Neuronal stem cell (in vitro differentiated cells): ENCODE measurements at regions not wholly inside any gene's neighbourhood (a gene's known extent, or its start where the extent isn't known, plus 50 kb on each side); places are given as distances from the start of the nearest gene placed in this dataset.

Source experiments
- DNase-seq: peaks from one replicate; pipeline ENCODE4 v3.0.0-alpha.2; 2013; ENCODE audit warnings: low spot score
- H2AFZ ChIP-seq: one replicate; pipeline ENCODE4 v1.6.1; 2013; ENCODE audit warnings: mild to moderate bottlenecking, low read length, inconsistent platforms
- H2AK5ac ChIP-seq: 2 replicates; pipeline ENCODE4 v1.6.1; 2013; ENCODE audit warnings: low read depth, mild to moderate bottlenecking, inconsistent platforms, low read length, moderate library complexity, mixed read lengths
- H2BK120ac ChIP-seq: 2 replicates; pipeline ENCODE4 v1.6.1; 2013; ENCODE audit warnings: low read depth, mild to moderate bottlenecking, inconsistent platforms, low read length, moderate library complexity, mixed read lengths
- H2BK12ac ChIP-seq: one replicate; pipeline ENCODE4 v1.6.1; 2013; ENCODE audit warnings: low read length, inconsistent platforms
- H2BK15ac ChIP-seq: 2 replicates; pipeline ENCODE4 v1.6.1; 2013; ENCODE audit warnings: mild to moderate bottlenecking, low read length, inconsistent platforms, mixed read lengths
- H2BK5ac ChIP-seq: one replicate; pipeline ENCODE4 v1.6.1; 2013; ENCODE audit warnings: inconsistent platforms, mild to moderate bottlenecking, low read length, moderate library complexity
- H3K14ac ChIP-seq: one replicate; pipeline ENCODE4 v1.6.1; 2013; ENCODE audit warnings: low read length, inconsistent platforms
- H3K18ac ChIP-seq: 2 replicates; pipeline ENCODE4 v1.6.1; 2013; ENCODE audit warnings: low read length, inconsistent platforms
- H3K23ac ChIP-seq: 2 replicates; pipeline ENCODE4 v1.6.1; 2013; ENCODE audit warnings: low read depth, mild to moderate bottlenecking, mixed read lengths, low read length, inconsistent platforms; ENCODE audit not compliant: poor library complexity
- H3K27ac ChIP-seq: replicated peaks from 3 replicates; pipeline ENCODE4 v1.5.1; 2013; ENCODE audit warnings: low read length, inconsistent platforms
- H3K27me3 ChIP-seq, 3 experiments: 2 replicates each; pipeline ENCODE4 v1.6.1; 2013; ENCODE audit warnings: low read length in 3 of 3, mild to moderate bottlenecking in 2 of 3, inconsistent platforms in 1 of 3, low read depth in 1 of 3, mixed read lengths in 1 of 3, moderate library complexity in 1 of 3; ENCODE audit not compliant: control insufficient read depth in 3 of 3, insufficient read depth in 3 of 3
- H3K36me3 ChIP-seq, 2 donors: replicated peaks in 1 of 2; 2 replicates each; pipeline ENCODE4 v1.6.1; 2013; ENCODE audit warnings: low read length in 2 of 2; ENCODE audit not compliant: control insufficient read depth in 2 of 2, insufficient read depth in 2 of 2
- H3K4ac ChIP-seq: 2 replicates; pipeline ENCODE4 v1.6.1; 2013; ENCODE audit warnings: inconsistent platforms, mild to moderate bottlenecking, low read length, moderate library complexity
- H3K4me1 ChIP-seq, 2 donors: 1 replicate in 1 of 2; 2 replicates in 1 of 2; pipeline ENCODE4 v1.6.1; 2013; ENCODE audit warnings: low read length in 2 of 2, low read depth in 1 of 2; ENCODE audit not compliant: control insufficient read depth in 2 of 2, insufficient read depth in 1 of 2
- H3K4me2 ChIP-seq: one replicate; pipeline ENCODE4 v1.6.1; 2013; ENCODE audit warnings: mild to moderate bottlenecking, low read length, inconsistent platforms; ENCODE audit not compliant: insufficient read depth, poor library complexity, severe bottlenecking
- H3K4me3 ChIP-seq, 2 donors: 2 replicates each; pipeline ENCODE4 v1.5.1; 2013; ENCODE audit warnings: low read length in 2 of 2, mild to moderate bottlenecking in 2 of 2, inconsistent platforms in 1 of 2, moderate library complexity in 1 of 2
- H3K79me1 ChIP-seq: one replicate; pipeline ENCODE4 v1.6.1; 2013; ENCODE audit warnings: low read depth, mild to moderate bottlenecking, inconsistent platforms, low read length, moderate library complexity
- H3K9ac ChIP-seq: one replicate; pipeline ENCODE4 v1.6.1; 2013; ENCODE audit warnings: mild to moderate bottlenecking, low read depth, low read length, inconsistent platforms; ENCODE audit not compliant: poor library complexity
- H3K9me3 ChIP-seq, 2 donors: replicated peaks in 1 of 2; 2 replicates each; pipeline versions ENCODE3 to v1.6.1; 2013; ENCODE audit warnings: low read length in 2 of 2, mild to moderate bottlenecking in 2 of 2, inconsistent platforms in 1 of 2, low read depth in 1 of 2, mixed read lengths in 1 of 2, moderate library complexity in 1 of 2; ENCODE audit not compliant: control insufficient read depth in 2 of 2, insufficient read depth in 1 of 2
- H4K8ac ChIP-seq: one replicate; pipeline ENCODE4 v1.6.1; 2013; ENCODE audit warnings: low read depth, mild to moderate bottlenecking, inconsistent platforms, low read length, moderate library complexity
- H4K91ac ChIP-seq: one replicate; pipeline ENCODE4 v1.6.1; 2013; ENCODE audit warnings: low read length, low read depth, mild to moderate bottlenecking, inconsistent platforms; ENCODE audit not compliant: poor library complexity
- whole genome bisulfite sequencing, 2 donors: extraction: QIAGEN DNeasy Blood & Tissue Kit; methylation state at CpG; one replicate each; pipeline ENCODE4 v1.1.7; 2013; ENCODE audit warnings: missing lambda C conversion rate in 2 of 2, mixed read lengths in 1 of 2; ENCODE audit not compliant: insufficient read length in 2 of 2, insufficient replicate concordance in 1 of 2; ENCODE audit errors: extremely low coverage in 2 of 2; 5-methylcytosine and 5-hydroxymethylcytosine counted together

GRCh38 chr1:81010126-81010525 lies 790.6 kb upstream of the ADGRL2 start:
- H2BK15ac ChIP-seq, result no peak overlapping the region
- H3K9ac ChIP-seq, result no peak overlapping the region
- no peaks in the 10 kb centered on the region for H3K36me3 ChIP-seq
- H3K27ac ChIP-seq, result no peak overlapping the region
- peaks cover 0 to 2% of the 10 kb centered on the region in 2 donors for H3K4me1 ChIP-seq
- no peaks in the 10 kb centered on the region for H3K79me1 ChIP-seq
- no peak overlapping the region for H4K8ac ChIP-seq
- no peak overlapping the region for H3K23ac ChIP-seq
- no peak overlapping the region for H2BK5ac ChIP-seq
- no peak overlapping the region for H3K4ac ChIP-seq
- H2AK5ac ChIP-seq, result no peak overlapping the region
- no peak overlapping the region for H2BK120ac ChIP-seq
- no peak overlapping the region for H4K91ac ChIP-seq
- no peak overlapping the region for H2BK12ac ChIP-seq
- no peak overlapping the region for H3K14ac ChIP-seq
- no peak overlapping the region for H3K18ac ChIP-seq
- DNase-seq, result no peak
- H2AFZ ChIP-seq, result no peak overlapping the region
- H3K4me3 ChIP-seq, result no peak overlapping the region
- WGBS, 2 donors, result no CpG with 5 or more reads among the region's 3 CpGs
- no peaks in the 10 kb centered on the region for H3K27me3 ChIP-seq
- H3K9me3 ChIP-seq, result no peaks in the 10 kb centered on the region
- no peak overlapping the region for H3K4me2 ChIP-seq

GRCh38 chr1:81008293-81008692 lies 792.4 kb upstream of the ADGRL2 start:
- Histone ChIP-seq H4K91ac (no peak overlapping the region), H3K23ac (no peak overlapping the region), H3K4ac (no peak overlapping the region), H3K79me1 (no peaks in the 10 kb centered on the region), H3K27ac (no peak overlapping the region), H3K18ac (no peak overlapping the region), H3K27me3 (no peaks in the 10 kb centered on the region), H3K4me1 (peaks cover 0 to 2% of the 10 kb centered on the region in 2 donors), H4K8ac (no peak overlapping the region), H2BK5ac (no peak overlapping the region), H3K9me3 (no peaks in the 10 kb centered on the region), H3K14ac (no peak overlapping the region), H2BK15ac (no peak overlapping the region), H2AK5ac (no peak overlapping the region), H2BK12ac (no peak overlapping the region), H3K4me2 (no peak overlapping the region), H3K36me3 (no peaks in the 10 kb centered on the region), H2BK120ac (no peak overlapping the region), H2AFZ (no peak overlapping the region), H3K9ac (no peak overlapping the region), H3K4me3 (no peak overlapping the region)
- no peak for DNase-seq
- WGBS, 2 donors, result no CpG with 5 or more reads among the region's 2 CpGs

GRCh38 chr1:81007024-81007423 lies 793.7 kb upstream of the ADGRL2 start:
- H2BK12ac ChIP-seq, result no peak overlapping the region
- H3K36me3 ChIP-seq, result no peaks in the 10 kb centered on the region
- no peaks in the 10 kb centered on the region for H3K27me3 ChIP-seq
- no peak overlapping the region for H3K27ac ChIP-seq
- no peak for DNase-seq
- H3K9me3 ChIP-seq, result no peaks in the 10 kb centered on the region
- H3K9ac ChIP-seq, result no peak overlapping the region
- H4K8ac ChIP-seq, result no peak overlapping the region
- no peak overlapping the region for H3K4me3 ChIP-seq
- H2BK15ac ChIP-seq, result no peak overlapping the region
- no peak overlapping the region for H3K18ac ChIP-seq
- H3K14ac ChIP-seq, result no peak overlapping the region
- no peak overlapping the region for H2BK5ac ChIP-seq
- no peak overlapping the region for H3K4me2 ChIP-seq
- whole genome bisulfite sequencing, 2 donors, result no CpG with 5 or more reads among the region's 3 CpGs
- H3K4me1 ChIP-seq, result peaks cover 0 to 2% of the 10 kb centered on the region in 2 donors
- no peak overlapping the region for H2AFZ ChIP-seq
- H3K23ac ChIP-seq, result no peak overlapping the region
- no peak overlapping the region for H3K4ac ChIP-seq
- no peak overlapping the region for H2AK5ac ChIP-seq
- no peak overlapping the region for H4K91ac ChIP-seq
- H3K79me1 ChIP-seq, result no peaks in the 10 kb centered on the region
- no peak overlapping the region for H2BK120ac ChIP-seq

- no peak for DNase-seq
- Histone ChIP-seq H3K79me1 (no peaks in the 10 kb centered on the region), H3K9me3 (no peaks in the 10 kb centered on the region), H3K18ac (no peak overlapping the region), H3K14ac (no peak overlapping the region), H4K8ac (no peak overlapping the region), H3K4me2 (no peak overlapping the region), H3K27ac (no peak overlapping the region), H2BK12ac (no peak overlapping the region), H2BK15ac (no peak overlapping the region), H4K91ac (no peak overlapping the region), H2AFZ (no peak overlapping the region), H2AK5ac (no peak overlapping the region), H3K4me1 (peaks cover 0 to 2% of the 10 kb centered on the region in 2 donors), H3K9ac (no peak overlapping the region), H3K4me3 (no peak overlapping the region), H3K4ac (no peak overlapping the region), H3K23ac (no peak overlapping the region), H2BK120ac (no peak overlapping the region), H3K27me3 (no peaks in the 10 kb centered on the region), H2BK5ac (no peak overlapping the region), H3K36me3 (no peaks in the 10 kb centered on the region)
- WGBS, 2 donors, result no CpG with 5 or more reads among the region's 5 CpGs
Observed at GRCh38 chr1:81006502-81006901, 794.2 kb upstream of the ADGRL2 start.
